Ishikawa (cell line): ENCODE measurements at regions not wholly inside any gene's neighbourhood (a gene's known extent, or its start where the extent isn't known, plus 50 kb on each side); places are given as distances from the start of the nearest gene placed in this dataset.

ENCODE experiments used
- CEBPB ChIP-seq: IDR thresholded peaks from 2 replicates; pipeline ENCODE4 v1.6.1; 2012
- EGR1 ChIP-seq: IDR thresholded peaks from 2 replicates; pipeline ENCODE4 v1.6.1; 2012
- FOXM1 ChIP-seq: IDR thresholded peaks from 2 replicates; pipeline ENCODE4 v1.6.1; 2012; ENCODE audit warnings: low read depth, borderline replicate concordance
- RAD21 ChIP-seq: IDR thresholded peaks from 2 replicates; pipeline ENCODE4 v1.6.1; 2012; ENCODE audit warnings: low read depth
- REST ChIP-seq: IDR thresholded peaks from 2 replicates; pipeline ENCODE4 v1.6.1; 2012; ENCODE audit warnings: low read depth, mild to moderate bottlenecking
- TAF1 ChIP-seq: IDR thresholded peaks from 2 replicates; pipeline ENCODE4 v1.6.1; 2012; ENCODE audit warnings: low read depth, mild to moderate bottlenecking
- YY1 ChIP-seq: IDR thresholded peaks from 2 replicates; pipeline ENCODE4 v1.6.1; 2012; ENCODE audit warnings: low read depth
- ZBTB7A ChIP-seq: IDR thresholded peaks from 2 replicates; pipeline ENCODE4 v1.6.1; 2012; ENCODE audit warnings: low read depth

- TF ChIP-seq CEBPB: no peak
- no peak for TF ChIP-seq RAD21
- TF ChIP-seq ZBTB7A: no peak
- TF ChIP-seq YY1: no peak
- no peak for TF ChIP-seq REST
- no peak for TF ChIP-seq EGR1
- no peak for TF ChIP-seq FOXM1
- TF ChIP-seq TAF1: no peak
These were observed 426.1 kb downstream of the PTPRC start for GRCh38 chr1:199064971-199065370.
